ENCODE measurements at regions not wholly inside any gene's neighbourhood (a gene's known extent, or its start where the extent isn't known, plus 50 kb on each side); places are given as distances from the start of the nearest gene placed in this dataset.

DNA sequence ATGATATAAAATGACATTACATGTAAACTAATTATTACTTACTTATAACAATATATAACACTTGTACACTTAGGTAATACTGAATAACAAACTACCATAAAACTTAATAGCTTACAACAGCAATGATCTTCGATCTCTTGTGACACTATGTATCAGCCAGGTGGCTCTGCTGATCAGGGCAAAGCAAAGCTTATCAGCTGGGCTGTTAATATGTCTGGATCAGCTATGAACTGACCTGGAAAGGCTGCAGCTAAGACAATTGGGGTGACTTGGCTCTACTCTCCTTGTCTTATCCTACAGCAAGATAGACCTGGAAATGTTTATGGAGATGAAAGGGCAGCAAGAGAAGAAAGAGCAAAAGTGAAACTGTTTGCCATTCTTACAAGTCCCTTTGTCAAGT, 511.3 kb downstream of the TLR4 start:
- no peak for DNase-seq

DNA sequence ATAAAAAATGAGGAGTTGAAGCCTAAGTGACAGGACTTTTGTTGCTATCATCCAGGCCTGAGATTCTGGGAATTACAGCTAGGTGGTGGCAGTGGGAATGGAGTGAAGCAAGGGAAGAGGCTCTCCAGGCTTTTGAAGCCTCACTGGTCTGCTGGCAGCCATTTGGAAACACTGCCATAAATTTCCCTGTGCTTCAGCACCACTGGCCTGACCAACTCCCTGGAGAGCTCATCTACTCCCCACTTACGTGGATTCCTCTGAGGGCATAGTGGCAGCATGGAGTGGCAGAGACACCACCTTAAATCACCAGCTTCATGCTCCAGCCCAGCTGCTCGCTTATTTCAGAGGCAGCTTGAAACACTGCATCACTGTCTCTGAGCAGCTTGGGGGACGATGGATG, 518.2 kb downstream of the TLR4 start:
- no peak for DNase-seq

DNA sequence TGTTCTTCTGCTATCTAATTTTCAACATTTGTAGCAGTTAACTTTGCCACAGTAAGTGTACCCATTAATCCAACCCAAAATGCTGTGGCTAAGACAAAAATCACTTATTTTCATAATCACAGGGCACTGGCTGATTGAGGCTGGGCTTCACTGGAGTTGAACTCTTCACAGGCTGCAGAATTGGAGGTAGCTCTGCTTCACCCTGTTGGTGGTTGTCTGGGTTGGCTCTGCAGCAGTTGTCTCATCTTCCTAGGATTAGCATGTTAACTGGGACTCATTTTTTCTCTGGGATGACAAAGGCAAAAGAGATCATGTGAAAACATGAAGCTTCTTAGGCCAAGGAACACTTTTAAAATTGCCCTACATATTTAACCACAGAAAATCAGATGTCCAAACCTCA, 518.9 kb downstream of the TLR4 start:
- DNase-seq: no peak

DNA sequence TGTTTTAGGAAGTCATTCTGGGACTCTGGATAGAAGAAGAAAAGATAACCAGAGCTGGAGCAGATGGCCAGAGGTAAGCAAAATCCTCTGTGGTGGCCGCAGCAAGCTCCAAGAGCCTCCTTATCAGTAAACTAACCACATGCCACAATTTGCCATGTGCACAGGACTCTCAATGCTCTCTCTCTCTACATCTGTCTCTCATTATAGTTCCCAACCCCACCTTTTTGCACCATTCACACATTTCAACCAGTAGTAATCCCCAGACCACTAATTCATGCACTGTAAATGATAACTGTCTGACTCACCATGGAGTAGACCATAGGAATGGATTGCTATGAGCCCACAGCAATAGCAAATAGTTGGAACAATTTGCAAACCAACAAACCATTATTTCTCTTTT, 526.1 kb downstream of the TLR4 start:
- DNase-seq: no peak

DNA sequence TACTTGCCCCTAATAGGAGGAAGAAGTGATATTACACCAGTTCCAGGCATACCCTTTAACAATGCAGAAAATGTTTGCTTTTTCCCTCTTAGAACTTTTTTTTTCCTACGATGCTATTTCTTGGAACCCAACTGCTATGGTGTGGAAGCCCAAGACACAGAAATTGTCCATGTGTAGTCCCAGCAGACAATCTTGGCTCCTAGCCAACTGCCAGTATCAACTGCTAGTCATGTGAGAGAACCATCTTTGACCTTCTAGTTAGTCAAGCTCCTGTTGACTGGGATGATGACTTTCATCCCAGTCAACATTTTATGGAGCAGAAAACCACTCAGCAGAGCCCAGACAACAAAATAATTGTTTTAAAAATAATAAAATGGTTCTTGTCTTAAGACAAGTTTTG, 532.4 kb downstream of the TLR4 start:
- DNase-seq: no peak

DNA sequence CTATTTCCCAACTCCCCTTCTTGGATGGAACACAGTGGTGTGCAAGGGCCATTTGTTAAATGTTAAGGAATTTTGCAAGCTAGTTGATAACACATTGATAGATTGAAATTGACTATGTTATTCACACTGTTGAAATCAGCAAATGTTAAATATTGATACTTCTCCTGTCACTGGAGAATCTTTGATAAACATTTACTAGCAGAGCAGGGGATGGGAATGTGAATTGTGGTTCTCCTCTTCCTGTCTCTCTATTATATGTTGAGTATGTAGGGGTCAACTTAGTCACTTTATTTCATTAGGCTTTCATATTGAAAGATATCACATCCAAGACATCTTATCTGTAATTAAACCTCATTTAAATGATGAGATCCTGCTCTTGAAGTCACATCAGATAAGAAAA, 533.9 kb downstream of the TLR4 start:
- DNase-seq: no peak

DNA sequence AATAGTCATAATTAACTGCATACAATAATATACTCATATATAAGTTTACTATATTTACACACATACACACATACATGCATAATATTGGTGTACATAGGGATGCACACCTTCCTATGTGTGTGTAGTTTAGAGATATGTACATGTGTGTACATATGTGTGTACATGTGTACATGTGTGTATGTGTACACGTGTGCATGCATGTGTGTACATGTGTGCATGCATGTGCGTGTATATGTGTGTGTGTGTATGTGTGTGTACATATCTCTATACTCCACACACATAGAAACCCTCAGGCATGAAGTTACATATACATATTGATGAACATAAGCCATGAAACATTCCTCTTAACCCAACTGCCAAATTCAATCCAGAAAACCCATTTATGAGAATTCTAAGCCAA, 547.8 kb downstream of the TLR4 start:
- DNase-seq: no peak

DNA sequence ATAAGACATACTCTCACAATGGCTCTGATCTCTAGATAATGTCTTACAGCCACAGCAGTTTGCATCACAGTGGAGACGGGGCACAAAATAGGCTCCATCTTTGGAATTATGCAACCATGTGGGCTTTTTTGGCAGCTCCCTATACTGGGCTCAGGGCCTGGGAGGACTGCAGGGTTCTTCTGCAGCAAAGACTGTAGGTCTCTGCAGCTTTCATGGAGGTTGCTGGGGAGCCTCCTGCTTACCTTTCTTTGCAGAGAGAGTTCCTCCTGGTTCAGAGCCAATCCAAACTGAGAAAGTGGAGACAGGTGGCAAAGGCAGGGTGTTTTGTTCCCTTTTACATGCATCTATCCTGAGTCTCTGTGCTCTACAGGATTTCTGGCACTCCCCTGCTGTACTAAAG, 558.0 kb downstream of the TLR4 start:
- no peak for DNase-seq

DNA sequence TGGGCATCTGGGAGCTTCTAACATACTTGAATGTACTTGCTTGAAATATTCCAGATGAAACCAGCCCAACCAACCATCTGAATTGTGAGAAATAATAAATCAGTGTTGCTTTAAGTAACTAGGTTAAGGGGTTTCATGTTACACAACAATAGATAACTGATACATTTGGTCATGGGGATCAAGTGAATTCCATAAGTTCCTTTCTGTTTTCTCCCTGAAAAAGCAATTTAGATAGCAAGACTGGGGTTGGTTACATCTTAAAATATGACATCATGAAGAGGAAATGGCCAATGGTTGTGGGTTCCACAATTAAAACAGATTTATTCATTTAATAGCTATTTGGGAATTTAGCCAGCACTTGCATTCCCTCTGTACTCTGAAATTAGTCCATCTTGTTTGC, 559.7 kb downstream of the TLR4 start:
- no peak for DNase-seq

DNA sequence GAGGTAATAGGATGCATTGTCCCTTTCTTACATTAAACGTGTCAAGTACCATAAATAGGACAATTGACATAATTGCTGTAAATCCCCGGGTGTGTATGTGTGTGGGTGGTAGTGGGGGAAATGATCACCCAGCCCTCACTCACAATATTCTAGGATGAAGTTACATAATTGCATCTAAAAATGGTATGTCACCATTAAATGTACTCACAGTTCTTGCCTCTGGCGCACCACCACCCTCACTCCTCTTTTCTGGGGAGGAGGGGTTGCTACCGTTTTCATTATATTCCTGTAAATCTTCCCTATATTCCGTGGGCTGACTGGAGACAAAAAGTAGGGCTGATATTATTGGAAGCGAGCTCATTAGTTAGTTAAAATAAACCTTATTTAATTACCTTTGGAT, 563.8 kb downstream of the TLR4 start:
- DNase-seq: no peak

DNA sequence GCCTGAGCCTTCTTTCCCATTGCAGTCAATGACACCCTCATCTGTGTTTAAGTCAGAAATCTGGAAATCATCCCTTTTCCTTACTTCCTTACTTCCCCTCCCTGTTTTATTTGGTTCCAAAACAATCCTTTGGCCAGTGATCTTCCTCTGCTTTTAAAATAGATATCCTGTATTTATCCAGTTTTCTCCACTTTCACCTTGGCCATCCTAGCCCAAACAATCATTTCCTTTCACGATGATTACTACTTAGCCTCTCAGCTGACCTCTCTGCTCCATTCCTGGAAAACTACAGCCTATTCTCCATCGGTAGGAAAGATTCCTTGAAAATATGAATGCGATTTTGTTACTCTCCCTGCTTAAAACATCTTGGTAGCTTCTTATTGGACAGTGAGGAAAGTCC, 565.4 kb downstream of the TLR4 start:
- DNase-seq: no peak

DNA sequence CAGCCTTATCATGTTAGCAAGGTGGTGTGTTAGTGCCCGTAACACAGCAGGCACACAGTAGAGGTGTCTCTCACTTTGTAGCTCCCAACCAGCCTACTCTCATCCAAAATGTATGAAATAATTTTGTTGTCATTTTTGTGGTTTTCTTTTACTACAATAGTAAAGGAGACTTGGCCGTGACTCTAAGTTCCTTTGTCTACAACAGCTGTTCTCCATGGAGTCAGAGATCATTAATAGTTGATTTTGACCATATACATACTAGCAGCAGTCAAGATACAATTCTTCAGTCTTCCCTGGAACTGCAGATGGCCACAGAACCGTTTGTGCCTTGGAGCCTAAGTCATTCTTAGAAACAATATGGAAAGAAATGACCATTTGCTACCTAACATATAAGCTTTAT, 567.1 kb downstream of the TLR4 start:
- DNase-seq: no peak

DNA sequence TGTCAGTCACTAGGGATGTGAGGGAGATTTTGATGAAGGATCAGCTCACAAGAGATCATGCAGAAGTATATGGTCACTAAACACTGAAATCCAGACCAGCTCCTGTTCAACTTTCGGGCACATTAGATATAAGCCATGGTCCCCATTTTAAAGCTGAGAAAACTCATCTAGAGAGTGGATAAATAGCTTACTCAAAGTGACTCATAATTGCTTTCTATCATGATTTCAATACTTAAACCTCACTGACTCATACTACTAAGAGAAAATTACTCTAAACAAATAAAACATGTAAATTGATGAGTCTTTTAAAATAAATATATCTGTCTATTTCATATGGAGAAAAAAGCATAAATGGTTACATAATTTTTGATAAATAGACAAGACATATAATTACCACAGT, 567.7 kb downstream of the TLR4 start:
- no peak for DNase-seq

DNA sequence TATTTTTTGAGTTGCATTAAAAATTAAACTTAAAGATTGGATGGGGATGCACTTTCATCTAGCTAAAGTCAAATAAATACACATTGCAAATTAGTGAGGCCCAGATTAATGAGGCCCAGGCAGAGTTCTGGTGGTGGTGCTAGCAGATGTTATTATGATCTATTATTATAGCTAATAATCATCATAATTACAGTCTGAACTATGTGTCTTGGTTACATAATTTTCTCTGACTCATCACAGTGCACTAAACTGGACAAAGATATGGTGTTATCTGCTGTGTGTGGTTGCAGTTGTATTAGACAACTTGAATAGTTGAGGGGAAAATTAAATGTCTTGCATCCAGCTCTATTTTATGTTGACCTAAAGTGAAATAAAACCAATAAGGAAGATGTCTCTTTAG, 568.8 kb downstream of the TLR4 start:
- no peak for DNase-seq

DNA sequence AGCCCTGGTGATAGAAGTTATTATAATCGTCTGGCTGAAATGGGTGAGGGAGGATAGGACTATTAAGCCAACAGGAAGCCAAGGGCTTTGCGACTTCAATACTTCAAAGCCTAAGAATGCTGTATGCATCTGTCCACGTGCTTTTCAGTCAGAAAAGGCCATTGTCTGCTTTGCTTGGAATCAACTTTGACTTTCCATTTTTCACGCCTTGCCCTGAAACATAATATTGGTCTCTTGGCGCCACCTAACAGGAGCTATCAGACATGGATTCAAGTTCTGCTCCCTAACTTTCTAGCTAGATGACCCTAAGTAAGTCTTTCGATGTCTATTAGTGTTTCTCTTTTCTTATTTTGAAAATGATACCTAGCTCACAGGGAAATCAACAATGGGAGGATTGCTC, 572.6 kb downstream of the TLR4 start:
- no peak for DNase-seq

DNA sequence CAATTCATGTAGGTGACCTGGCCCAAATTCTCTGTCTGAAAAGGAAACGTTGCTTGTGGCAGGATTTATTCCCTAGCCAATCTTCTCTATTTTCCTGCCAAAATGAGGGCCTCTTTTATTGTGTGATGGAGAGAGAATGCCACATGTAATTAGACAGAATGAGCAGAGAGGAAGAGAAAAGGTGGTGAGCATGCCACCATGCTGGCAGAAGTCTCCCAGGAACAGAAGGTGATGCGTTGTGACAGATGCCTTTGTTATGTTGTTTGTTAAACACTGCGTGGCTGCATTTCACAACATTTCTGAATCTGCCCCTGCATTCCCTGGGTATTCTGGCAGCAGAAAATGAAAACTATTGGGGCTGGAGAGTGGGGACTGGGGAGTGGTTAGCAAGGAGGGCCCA, 577.6 kb downstream of the TLR4 start:
- DNase-seq: no peak

DNA sequence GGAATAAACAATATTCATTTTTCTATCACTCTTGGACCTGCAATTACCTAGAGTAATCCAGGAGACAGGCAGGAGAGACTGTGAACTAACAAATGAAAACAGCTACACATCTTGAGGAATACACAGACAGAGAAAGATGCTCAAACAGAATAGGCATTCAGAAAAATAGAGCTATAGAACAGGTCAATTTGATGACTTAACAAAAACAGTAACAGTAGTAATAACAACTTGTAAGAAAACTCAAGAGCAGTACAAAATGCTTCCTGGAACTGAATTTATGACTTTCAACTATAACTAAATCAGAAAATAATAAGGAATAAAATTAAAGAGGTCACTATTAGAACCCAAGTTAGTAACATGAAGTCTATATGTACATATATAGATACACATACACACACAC, 579.3 kb downstream of the TLR4 start:
- DNase-seq: no peak

DNA sequence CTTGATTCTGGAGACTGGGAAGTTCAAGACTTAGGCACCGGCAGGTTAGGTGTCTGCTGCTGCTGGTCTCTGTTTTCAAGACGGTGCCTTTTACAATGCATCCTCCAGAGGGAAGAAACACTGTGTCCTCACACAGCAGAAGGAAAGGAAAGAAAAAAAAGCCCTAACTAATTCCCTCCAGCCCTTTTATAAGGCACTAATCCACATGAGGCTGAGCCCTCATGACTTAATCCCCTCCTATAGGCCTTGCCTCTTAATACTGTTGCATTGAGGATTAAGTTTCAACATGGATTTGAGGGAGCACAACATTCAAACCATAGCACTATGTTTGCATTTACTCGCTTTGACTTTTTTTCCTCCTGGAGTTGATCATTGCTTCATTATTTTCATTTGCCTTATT, 585.9 kb downstream of the TLR4 start:
- no peak for DNase-seq

DNA sequence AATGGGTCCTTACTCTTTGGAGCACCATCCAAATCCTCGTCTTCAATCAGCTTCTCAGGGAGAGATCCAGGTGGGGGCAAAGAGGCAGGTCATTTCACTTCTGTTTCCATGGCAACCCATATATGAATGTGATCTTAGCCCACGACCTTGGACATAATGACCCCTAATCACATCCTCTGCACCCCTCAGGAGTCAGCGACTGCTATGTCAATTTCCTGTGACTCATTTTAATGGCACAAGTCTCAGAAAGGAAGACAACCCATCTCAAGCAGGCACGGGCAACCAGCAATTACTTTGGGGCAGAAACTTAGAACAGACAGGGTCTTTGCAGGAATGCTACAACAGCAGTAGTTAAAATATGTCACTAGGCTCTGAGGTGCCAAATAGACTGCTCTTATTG, 591.2 kb downstream of the TLR4 start:
- DNase-seq: no peak

DNA sequence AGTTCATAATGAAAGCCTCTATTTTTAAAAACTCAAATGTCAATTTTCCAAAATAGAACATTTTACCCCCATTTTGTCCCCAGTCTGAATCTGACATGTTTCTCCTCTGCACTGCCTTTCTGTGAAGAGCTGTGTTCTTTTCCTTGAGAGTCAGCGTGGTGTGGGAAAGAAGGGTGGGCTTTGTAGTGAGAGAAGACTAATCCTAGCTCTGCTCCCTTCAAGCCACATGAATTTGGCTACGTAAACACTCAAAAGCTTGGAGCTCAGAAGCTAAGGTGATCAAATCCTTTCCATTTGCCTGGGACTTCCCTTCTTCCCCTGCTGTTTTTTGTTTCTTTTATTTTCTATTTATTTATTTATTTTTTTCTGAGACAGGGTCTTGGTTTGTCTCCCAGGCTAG, 598.5 kb downstream of the TLR4 start:
- DNase-seq: no peak

DNA sequence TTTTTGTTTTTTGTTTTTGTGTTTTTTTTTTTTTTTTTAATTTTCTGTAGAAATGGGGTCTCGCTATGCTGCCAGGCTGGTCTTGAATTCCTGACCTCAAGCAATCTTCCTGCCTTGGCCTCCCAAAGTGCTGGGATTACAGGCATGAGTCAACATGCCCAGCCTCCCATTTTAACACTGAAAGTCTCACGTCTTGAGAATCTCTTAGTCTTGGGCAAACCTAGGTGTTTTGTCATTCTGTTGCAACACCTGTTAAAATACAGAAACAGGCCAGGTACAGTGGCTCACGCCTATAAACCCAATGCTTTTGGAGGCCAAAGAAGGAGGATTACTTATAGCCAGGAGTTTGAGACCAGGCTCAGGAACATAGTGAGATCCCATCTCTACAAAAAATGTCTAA, 599.0 kb downstream of the TLR4 start:
- DNase-seq: no peak

DNA sequence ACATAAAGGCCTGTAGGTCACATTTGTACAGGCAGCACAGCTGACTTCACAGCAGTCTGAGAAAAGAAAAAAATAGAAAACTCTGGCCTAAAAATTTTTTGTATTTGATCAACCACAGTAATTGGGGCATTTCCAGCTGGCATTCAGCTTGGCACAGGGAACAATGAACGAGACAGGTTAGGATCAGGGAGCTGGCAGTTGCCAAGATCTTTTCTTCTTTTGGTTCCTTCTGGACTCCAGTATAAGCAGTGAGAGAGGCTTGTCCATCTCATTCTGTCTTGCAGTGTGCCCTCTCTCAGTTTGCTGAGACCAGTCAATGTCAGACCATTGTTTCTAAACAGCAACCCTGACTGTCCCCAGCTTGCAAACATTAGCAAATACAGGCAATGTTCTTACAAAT, 601.1 kb downstream of the TLR4 start:
- no peak for DNase-seq

DNA sequence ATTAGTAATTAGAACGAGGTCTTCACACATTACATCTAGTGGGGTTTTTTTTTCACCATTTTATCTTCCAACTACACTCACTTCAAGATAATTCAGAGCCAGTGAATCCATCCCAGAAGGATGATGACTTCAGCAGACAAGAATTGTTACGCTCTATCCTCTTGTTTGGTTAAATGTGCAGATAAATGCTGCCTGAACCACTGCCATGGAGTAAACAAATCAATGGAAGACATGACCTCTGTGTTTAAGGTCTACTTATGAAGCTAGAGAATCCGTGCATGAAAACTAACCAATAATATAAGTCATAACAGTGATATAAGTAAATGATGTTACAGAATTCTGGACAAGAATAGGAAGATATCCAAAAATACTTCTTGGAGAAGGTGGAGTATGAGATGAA, 602.6 kb downstream of the TLR4 start:
- DNase-seq: no peak

DNA sequence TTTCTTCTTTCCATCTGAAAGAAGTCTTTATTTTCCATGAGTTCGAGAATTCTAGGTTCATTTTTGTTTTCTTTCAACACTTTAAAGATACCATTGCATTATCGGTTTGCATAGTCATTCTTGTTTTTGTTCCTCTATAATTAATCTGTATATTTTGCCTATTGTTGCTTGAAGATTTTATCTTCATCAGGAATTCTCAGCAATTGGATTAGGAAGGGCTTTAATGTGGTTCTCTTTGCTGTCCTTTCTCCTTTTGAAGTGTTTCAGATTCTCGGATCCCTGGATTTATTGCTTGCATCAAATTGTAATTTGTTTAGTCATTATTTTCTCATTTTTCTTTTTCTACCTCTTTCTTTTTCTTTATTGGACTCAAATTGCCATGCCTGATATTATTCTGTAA, 609.8 kb downstream of the TLR4 start:
- no peak for DNase-seq

DNA sequence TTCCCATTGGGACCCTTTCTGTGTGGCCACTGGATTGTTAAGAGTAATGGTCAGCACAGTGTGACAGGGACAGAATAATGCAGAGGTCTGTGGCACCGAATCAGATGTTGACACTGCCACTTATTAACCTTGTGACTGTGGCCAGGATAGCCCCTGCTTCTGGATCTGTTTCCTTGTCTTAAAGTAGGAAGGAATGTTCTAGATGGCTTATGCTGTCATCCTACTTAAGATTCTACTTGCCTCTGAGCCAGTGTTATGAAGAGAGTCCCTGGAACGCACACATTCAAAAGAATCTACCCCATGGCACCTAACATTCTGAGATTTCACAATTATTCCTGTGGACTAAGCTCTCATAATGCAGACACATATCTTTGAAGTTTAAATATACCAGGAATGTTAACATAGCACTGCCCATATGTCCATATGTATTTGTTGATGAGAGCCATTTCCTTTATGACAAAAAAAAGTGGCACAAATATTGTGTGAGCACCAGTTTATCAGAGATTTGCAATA, 612.7 kb downstream of the TLR4 start:
- DNase-seq: no peak

DNA sequence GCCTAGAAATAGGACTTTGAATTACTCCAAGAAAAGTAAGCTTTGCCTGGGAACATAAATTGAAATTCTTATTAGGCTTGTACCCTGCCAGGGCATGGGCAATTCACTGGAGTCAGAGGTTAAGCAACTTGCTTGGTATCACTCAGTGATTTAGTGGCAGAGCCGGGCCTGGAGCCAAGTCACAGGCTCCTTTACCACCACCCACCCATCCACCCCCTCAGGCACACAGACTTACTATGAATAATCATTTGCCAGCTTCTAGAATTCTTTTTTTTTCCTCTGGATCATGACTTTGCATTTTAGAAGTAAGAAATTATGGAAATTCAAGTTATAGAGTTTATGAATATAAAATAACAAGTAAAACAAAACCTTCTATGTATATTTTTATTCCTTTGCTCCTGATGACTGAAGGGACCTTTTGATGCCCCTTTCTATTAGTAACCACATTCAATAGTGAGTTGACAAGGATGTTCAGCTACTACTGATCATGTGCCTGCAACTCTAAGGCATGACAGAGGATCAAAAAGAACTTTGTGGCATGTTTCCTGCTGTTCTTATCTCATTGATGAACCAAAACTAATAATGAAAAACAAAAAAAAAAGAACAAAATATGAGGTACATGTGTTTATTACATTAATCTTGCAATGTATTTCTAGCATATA, 614.7 kb downstream of the TLR4 start:
- DNase-seq: no peak

All from activated naive CD4-positive, alpha-beta T cell treated with Interleukin-2 at 50 U/mL for 16 hours (primary cell).